NT2/D1 (cell line): ENCODE measurements at regions not wholly inside any gene's neighbourhood (a gene's known extent, or its start where the extent isn't known, plus 50 kb on each side); places are given as distances from the start of the nearest gene placed in this dataset.

Source experiments
- DNase-seq: peaks from one replicate; pipeline ENCODE4 v3.0.0-alpha.2; 2011; ENCODE audit warnings: low read depth, low spot score
- H3K27me3 ChIP-seq: 2 replicates; pipeline ENCODE4 v1.6.0; 2011; ENCODE audit warnings: mild to moderate bottlenecking; ENCODE audit not compliant: insufficient read length, insufficient read depth
- H3K36me3 ChIP-seq: 2 replicates; pipeline ENCODE4 v1.6.1; 2011; ENCODE audit warnings: mild to moderate bottlenecking, low read length, mixed read lengths; ENCODE audit not compliant: insufficient read depth, insufficient read length
- H3K4me1 ChIP-seq: 2 replicates; pipeline ENCODE4 v1.5.1; 2011; ENCODE audit not compliant: insufficient read depth, insufficient read length
- H3K4me3 ChIP-seq: 2 replicates; pipeline ENCODE4 v1.5.1; 2011; ENCODE audit warnings: low read depth; ENCODE audit not compliant: insufficient read length
- H3K9ac ChIP-seq: 2 replicates; pipeline ENCODE4 v1.6.0; 2011; ENCODE audit warnings: low read depth; ENCODE audit not compliant: insufficient read length
- H3K9me3 ChIP-seq: 2 replicates; pipeline ENCODE4 v1.5.1; 2011; ENCODE audit warnings: mild to moderate bottlenecking, low read length; ENCODE audit not compliant: insufficient read depth
- SUZ12 ChIP-seq: IDR thresholded peaks from 2 replicates; pipeline ENCODE4 v1.6.1; 2011; ENCODE audit not compliant: insufficient read length, insufficient read depth; ENCODE audit errors: extremely low read depth
- YY1 ChIP-seq: IDR thresholded peaks from 2 replicates; pipeline ENCODE4 v1.6.1; 2011; ENCODE audit not compliant: insufficient read length, insufficient read depth
- ZNF274 ChIP-seq: IDR thresholded peaks from 2 replicates; pipeline ENCODE4 v1.6.1; 2011; ENCODE audit warnings: mild to moderate bottlenecking, low read depth, low read length

GRCh38 chrX:117517994-117518393 lies 598.6 kb downstream of the KLHL13 start:
- Histone ChIP-seq H3K4me1 (no peaks in the 10 kb centered on the region), H3K4me3 (no peak overlapping the region), H3K9ac (no peak overlapping the region), H3K9me3 (no peaks in the 10 kb centered on the region), H3K36me3 (no peaks in the 10 kb centered on the region), H3K27me3 (no peaks in the 10 kb centered on the region)
- TF ChIP-seq ZNF274 = no peak
- TF ChIP-seq SUZ12 = no peak
- no peak for TF ChIP-seq YY1
- no peak for DNase-seq

DNA sequence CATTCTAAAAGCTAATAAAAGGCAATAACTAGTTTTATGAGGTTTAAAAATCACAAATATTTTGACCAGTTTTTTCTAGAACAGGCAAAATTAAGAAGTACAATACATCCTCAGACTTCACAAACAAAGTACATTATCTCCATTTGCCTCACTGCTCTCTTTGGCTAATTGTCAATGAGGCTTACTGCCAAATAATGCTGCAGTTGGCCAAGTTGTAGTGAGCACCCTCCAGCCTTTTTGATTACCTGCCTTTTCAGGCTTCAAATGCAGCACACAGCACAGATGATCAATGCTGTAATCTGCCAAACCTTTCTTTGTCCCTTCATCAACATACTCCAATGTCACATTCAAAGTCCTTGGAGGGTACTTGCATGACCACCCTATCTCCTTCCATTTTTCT lies 605.2 kb downstream of the KLHL13 start:
- Histone ChIP-seq H3K4me3 (no peak overlapping the region), H3K27me3 (no peaks in the 10 kb centered on the region), H3K9ac (no peak overlapping the region), H3K4me1 (no peaks in the 10 kb centered on the region), H3K36me3 (no peaks in the 10 kb centered on the region), H3K9me3 (no peaks in the 10 kb centered on the region)
- no peak for DNase-seq
- TF ChIP-seq ZNF274 = no peak
- no peak for TF ChIP-seq SUZ12
- no peak for TF ChIP-seq YY1

DNA sequence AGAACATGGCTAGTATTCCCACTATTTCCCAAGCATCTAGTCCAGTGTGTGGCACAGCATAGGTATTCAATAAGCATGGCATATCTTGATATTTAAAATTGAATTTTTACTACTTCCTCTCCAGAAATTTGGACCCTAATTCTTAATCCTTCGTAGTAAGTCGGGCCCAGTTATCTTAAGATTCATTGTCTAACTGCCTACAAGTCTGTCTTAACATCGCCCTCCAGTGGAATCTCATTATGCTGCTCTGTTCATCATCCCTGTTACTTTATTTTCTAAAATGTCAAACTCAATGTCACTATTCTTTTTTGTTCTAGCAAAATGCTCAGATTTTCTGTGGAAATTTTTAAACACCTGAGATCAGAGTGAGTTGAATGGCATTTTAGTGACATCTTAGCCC lies 606.2 kb downstream of the KLHL13 start:
- Histone ChIP-seq H3K36me3 (no peaks in the 10 kb centered on the region), H3K27me3 (no peaks in the 10 kb centered on the region), H3K9ac (no peak overlapping the region), H3K4me1 (no peaks in the 10 kb centered on the region), H3K4me3 (no peak overlapping the region), H3K9me3 (no peaks in the 10 kb centered on the region)
- TF ChIP-seq ZNF274 (no peak), SUZ12 (no peak), YY1 (no peak)
- peak; percentile 27 for DNase-seq

GRCh38 chrX:117508021-117508420 lies 608.6 kb downstream of the KLHL13 start:
- Histone ChIP-seq H3K27me3 (no peaks in the 10 kb centered on the region), H3K4me3 (no peak overlapping the region), H3K9me3 (no peaks in the 10 kb centered on the region), H3K9ac (no peak overlapping the region), H3K4me1 (no peaks in the 10 kb centered on the region), H3K36me3 (no peaks in the 10 kb centered on the region)
- TF ChIP-seq SUZ12 (no peak), YY1 (no peak), ZNF274 (no peak)
- no peak for DNase-seq

GRCh38 chrX:117487421-117487820 lies 629.2 kb downstream of the KLHL13 start:
- no peak for DNase-seq
- H3K9me3 ChIP-seq = no peaks in the 10 kb centered on the region
- H3K9ac ChIP-seq = no peak overlapping the region
- TF ChIP-seq SUZ12 (no peak), ZNF274 (no peak), YY1 (no peak)
- no peaks in the 10 kb centered on the region for H3K4me1 ChIP-seq
- no peaks in the 10 kb centered on the region for H3K36me3 ChIP-seq
- no peak overlapping the region for H3K4me3 ChIP-seq
- no peaks in the 10 kb centered on the region for H3K27me3 ChIP-seq

GRCh38 chrX:117483950-117484349 lies 632.7 kb downstream of the KLHL13 start:
- Histone ChIP-seq H3K36me3 (no peaks in the 10 kb centered on the region), H3K9ac (no peak overlapping the region), H3K27me3 (no peaks in the 10 kb centered on the region), H3K4me3 (no peak overlapping the region), H3K9me3 (no peaks in the 10 kb centered on the region), H3K4me1 (no peaks in the 10 kb centered on the region)
- no peak for DNase-seq
- TF ChIP-seq SUZ12 (no peak), ZNF274 (no peak)

DNA sequence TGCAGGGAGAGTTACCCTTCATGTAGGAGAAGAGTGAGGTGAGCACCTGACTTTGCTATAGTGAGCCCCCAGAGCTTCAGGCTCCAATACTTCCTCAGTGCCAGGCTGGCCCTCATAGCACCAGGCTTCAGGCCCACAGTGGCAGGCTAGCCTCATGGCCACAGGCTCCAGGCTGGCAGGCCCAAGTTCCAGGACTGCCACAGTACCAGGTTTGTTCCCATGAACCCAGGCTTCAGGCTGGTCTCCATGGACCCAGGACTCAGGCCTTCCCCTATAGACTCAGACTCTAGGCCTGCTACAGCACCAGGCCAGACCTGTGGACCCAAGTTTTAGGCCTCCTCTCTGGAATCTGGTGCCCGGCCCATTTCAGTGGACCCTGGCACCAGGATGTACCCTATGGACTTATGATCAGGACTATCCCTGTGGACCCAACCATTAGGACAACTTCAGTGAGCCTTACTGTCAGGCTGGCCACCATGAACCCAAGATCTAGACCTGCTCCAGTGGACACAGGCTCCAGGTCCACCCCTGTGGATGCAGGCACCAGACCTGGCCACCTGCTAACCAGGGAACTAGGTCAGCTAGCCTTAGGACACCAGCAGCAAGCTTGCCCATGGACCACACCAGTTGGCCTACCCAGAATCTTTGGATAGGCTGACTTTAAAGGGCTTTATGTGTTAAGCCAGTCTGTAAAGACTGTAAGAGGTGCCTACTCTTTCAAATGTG lies 658.2 kb downstream of the KLHL13 start:
- Histone ChIP-seq H3K36me3 (no peaks in the 10 kb centered on the region), H3K9ac (no peak overlapping the region), H3K9me3 (no peaks in the 10 kb centered on the region), H3K27me3 (no peaks in the 10 kb centered on the region), H3K4me1 (no peaks in the 10 kb centered on the region), H3K4me3 (no peak overlapping the region)
- no peak for TF ChIP-seq ZNF274
- no peak for DNase-seq

DNA sequence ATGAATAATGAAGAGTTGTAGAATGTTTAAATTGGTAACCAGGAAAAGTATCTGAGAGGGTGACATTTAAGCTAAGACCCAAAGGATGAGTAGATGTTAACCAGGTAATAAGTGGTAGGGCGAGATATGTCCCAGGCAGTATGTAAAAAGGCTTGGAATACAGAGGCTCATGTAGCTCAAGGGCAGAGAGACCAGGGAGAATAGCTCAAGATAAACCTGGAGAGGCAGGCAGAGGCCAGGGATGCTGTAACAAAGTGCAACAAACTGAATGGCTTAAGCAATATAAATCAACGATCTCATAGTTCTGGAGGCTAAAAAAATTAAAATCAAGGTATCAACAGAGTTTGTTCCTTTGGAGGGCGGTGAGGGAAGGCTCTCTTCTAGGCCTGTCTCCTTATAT lies 660.8 kb downstream of the KLHL13 start:
- no peak overlapping the region for H3K4me3 ChIP-seq
- no peak overlapping the region for H3K9ac ChIP-seq
- H3K27me3 ChIP-seq = no peaks in the 10 kb centered on the region
- H3K4me1 ChIP-seq = no peaks in the 10 kb centered on the region
- no peaks in the 10 kb centered on the region for H3K9me3 ChIP-seq
- TF ChIP-seq YY1 (no peak), ZNF274 (no peak), SUZ12 (no peak)
- no peak for DNase-seq
- no peaks in the 10 kb centered on the region for H3K36me3 ChIP-seq
